SK-N-DZ (cell line): ENCODE measurements at regions not wholly inside any gene's neighbourhood (a gene's known extent, or its start where the extent isn't known, plus 50 kb on each side); places are given as distances from the start of the nearest gene placed in this dataset.
A peak's percentile ranks its signal among the peaks of the same experiment; 100 is the strongest.

Source experiments
- DNase-seq: peaks from one replicate; pipeline ENCODE4 v3.0.0-alpha.2; 2015; ENCODE audit warnings: low spot score

GRCh38 chr16:86632206-86632605, 53.9 kb downstream of the FOXL1 start:
- DNase-seq = no peak

GRCh38 chr16:86632944-86633343, 54.6 kb downstream of the FOXL1 start:
- DNase-seq = no peak

DNA sequence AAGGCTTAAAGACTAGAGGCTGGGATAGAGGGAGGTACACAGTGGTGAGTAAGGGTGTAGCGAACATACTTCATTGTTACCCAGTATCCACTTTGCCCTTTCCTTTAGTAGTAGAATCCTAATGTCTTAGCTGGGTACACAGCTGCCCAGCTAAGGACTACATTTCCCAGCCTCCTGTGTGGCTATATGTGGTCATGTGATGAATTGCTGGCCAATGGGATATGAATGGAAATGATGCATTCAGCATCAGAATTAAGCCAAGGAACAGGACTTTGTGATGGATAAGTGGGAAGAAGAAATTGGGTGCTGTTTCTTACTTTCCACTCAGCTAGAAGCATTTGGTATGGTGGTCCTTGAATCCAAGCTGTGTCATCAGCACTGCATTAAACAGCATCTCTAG, 55.9 kb downstream of the FOXL1 start:
- no peak for DNase-seq

DNA sequence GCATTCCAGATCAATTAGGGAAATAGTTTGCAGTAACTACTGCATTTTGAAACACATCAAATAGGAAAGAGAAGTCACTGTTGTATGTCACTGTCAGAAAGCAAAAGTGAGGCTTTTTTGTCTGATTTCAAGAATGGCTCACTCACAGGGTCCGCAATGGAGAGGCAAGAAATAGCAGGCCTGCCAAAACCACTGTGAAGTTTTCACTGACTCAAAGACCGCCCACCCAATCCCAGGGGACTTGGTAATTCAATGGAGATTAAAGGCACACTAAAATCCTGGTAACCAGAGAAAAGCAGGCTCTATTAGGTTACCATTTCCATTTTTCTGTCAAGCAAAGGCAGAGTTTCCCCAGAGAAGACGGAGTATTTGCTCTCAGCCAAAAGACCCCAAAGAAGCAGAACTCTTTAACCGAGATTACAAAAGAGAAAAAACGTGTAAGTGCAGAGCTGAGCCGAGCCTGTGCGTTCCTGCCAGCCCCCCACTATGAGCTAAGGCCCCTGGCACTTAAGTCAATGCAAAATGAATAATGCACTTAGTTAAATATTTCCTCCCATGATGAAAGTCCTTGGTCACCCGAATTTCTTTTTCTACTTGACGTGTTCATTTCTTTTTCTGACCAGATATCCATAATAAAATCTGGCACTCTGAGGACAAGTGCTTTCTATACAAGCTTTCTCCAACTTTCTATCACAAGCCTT, 57.0 kb downstream of the FOXL1 start:
- peak; percentile 9 for DNase-seq

- DNase-seq = no peak
Measured at GRCh38 chr16:86635926-86636325, 57.6 kb downstream of the FOXL1 start.

DNA sequence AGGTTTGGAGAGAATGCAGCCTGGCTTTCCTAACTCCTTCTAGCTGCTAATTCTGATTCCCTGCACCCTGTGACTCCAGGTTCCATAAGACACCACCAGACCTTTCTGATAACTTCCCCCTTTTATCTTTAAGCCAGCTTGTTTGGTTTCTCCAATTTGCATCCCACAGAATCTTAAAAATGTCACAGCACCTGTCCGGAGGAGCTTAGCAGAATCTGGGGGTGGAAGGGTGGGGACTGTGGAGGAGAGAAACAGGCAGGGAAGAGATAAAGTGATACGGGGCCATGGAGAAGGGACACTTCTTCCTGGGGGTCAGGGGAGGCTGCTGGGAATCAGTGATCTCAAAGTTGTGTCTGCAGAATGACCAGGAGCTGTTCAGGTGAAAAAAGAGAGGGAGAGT, 59.4 kb downstream of the FOXL1 start:
- DNase-seq = no peak

GRCh38 chr16:86638642-86639041, 60.3 kb downstream of the FOXL1 start:
- DNase-seq = no peak

- DNase-seq = no peak
Measured at GRCh38 chr16:86639354-86639753, 61.0 kb downstream of the FOXL1 start.

GRCh38 chr16:86640265-86640843, 62.0 kb downstream of the FOXL1 start:
- DNase-seq = no peak

GRCh38 chr16:86642087-86642486, 63.7 kb downstream of the FOXL1 start:
- no peak for DNase-seq

DNA sequence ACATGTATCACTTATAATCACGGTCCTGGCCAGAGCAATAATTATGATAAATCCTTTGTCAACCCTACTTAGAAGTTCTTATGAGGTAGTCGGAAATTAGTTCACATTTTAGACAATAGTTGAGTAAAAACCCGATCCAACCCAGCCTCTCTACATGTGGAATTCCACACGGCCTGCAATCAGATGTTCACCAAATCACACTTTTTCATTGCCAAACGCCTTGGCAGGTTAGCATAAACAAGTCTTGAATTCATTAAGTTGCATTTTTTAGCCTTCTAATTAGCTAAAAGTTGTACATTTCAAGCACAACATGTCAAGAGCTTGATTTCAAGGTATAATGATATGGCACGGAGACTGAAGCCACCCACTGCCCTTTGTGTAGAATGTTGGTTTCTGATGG, 65.3 kb downstream of the FOXL1 start:
- no peak for DNase-seq

GRCh38 chr16:86647561-86647960, 69.2 kb downstream of the FOXL1 start:
- DNase-seq = no peak

DNA sequence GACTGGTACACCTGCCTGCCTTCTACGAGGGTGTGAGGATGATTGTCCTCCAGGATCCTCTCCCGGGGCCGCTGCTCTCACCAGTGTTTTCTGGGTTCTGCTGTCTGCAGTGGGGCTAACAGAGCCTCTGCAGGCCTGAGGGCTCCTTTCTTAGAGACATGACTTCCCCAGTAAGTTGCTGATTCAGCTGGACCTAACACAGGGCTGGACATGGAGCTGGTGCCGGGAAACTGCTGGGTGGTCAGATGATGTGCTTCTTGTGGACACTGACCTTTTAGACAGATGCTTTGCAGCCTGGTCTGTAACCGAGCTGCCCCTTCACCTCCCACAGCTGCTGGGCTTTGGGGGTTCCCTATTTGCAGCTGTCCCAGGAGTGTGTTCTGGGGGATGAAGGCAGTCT, 71.5 kb downstream of the FOXL1 start:
- no peak for DNase-seq

GRCh38 chr16:86651013-86651627, 72.8 kb downstream of the FOXL1 start:
- DNase-seq = no peak

- no peak for DNase-seq
Measured at GRCh38 chr16:86651823-86652222, 73.5 kb downstream of the FOXL1 start.

DNA sequence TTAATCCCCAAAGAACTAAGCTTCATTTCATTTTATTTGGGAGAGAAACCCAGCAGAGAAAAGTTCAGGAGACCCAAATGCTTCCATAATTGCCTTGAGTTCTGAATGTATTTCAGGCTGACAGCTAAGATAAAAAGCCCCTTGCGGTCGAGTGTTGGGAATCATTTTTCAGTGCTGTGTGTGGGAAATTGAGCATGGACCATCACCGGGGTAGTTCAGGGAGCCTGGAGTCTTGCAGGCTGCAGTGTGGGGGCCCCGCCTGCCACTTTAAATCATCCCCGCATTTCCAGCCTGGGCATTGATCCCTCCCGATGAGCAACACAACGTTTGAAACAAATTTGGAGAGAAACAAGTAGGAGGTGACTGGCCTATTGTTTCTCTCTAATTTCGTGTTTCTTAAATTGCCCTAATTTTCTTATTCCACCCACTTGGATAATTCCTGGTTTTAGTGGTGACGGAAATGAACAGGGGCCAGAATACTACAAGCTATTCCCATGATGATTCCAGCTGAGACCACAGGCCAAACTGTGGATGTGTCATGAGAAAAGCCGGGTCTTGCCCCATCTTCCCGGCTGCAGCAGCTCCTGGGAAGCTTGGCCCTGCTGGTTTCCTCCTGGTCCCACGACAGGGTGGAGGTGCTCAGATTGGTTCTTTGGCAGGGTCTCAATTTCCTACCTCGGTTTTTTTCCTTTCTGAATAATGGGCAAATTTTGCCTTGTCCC, 75.1 kb downstream of the FOXL1 start:
- no peak for DNase-seq

DNA sequence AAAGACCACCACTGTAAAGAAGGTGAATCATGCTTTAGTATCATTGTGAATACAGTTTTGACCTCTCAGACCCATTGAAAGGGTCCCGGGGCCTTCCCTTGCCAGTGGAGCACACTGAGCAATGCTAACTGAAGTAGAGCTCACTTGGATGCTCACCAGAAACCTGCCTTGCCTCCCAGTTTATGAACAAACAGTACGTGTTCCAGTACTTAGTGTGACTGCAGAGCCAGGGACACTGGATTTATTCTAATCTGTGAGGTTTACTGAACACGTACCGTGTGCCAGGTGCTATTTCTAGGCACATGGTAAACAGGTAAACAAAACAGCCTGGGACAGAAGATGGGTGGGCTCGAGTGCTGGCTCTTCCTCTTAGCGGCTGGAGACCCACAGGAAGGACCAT, 79.6 kb downstream of the FOXL1 start:
- no peak for DNase-seq

DNA sequence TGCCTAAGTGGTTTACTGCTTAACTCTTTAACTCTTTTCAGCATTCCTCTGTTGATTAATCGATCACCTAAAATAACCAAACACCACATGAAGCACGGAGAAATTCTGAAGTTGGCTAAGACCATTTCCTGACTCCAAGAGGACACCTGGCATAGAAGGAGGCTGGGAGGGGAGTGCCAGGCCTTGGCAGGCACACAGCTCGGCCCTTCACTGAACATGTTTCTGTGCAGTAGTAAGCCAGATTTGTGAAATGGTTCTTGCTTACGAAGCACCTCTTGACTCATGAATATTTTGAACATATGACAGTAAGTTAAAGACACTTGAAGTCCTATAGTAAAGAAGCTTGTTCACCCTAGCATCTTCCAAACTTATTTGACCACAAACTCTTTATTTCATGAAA, 82.3 kb downstream of the FOXL1 start:
- no peak for DNase-seq

- no peak for DNase-seq
Measured at GRCh38 chr16:86661706-86662105, 83.4 kb downstream of the FOXL1 start.

- DNase-seq = no peak
Measured at GRCh38 chr16:86662195-86662594, 83.8 kb downstream of the FOXL1 start.

GRCh38 chr16:86662740-86663139, 84.4 kb downstream of the FOXL1 start:
- no peak for DNase-seq

GRCh38 chr16:86663685-86664521, 85.6 kb downstream of the FOXL1 start:
- DNase-seq = no peak
